ENCODE measurements at regions not wholly inside any gene's neighbourhood (a gene's known extent, or its start where the extent isn't known, plus 50 kb on each side); places are given as distances from the start of the nearest gene placed in this dataset.
"Not testable (repeated sequence)": the region's sequence is repeated elsewhere in the genome, so short reads cannot be mapped to it uniquely, and the experiment has no call there.

DNA sequence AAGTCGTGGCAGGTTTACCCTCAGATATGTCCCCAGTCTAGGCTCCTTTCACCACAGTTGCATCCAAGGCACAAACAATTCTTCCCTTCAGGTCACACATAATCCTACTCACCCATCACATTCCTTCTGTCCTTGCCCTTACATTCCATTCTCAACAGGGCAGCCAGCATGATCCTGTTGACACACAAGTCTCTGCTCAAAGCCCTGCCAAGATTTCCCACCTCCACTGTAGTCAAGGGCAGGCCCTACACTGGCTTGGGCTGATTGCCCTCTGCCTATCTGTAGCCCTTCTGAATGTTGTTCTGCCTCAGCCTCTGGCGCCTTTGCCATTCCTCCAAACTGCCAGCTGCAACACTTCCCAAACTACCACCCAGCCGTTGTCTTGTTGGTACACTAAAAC, 187.9 kb upstream of the AKR1E2 start:
- DNase-seq (ENCODE audit: low read depth, low spot score) = no peak

DNA sequence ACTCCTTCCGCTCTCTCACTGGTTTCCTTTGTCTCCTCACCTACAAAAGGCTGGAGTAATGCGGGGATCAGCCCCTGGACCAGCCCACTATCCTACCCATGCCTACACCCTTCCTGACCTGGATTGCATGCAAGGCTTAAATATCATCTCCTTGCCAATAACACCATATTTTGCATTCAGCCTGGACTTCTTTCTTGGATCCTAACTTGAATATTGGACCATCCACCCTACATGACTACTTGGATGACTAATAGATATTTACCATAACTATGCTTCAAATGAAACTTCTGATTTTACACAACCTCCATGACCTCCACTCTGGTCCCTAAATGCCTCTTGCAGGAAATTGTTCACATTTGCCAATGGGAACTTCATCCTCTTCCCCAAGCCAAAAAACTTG, 188.3 kb upstream of the AKR1E2 start:
- no peak for DNase-seq (ENCODE audit: low read depth, low spot score)

DNA sequence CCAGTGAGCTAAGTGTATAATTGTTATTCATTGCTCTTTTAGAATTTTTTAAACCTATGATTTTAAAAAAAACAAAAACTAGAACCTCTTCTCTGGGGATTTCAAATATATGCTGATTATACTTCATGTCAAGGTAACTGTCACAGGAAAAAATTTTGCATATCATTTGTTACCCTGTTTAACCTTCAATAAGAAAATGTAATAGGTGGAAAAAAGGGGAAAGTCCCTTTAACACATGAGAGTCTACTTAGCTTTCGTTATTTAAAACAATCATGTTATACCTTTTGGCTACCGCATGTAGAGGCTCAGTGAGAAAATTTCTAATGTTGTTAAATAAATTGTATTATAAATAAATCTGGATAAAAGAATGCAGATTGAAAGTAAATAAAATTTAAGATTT, 190.1 kb upstream of the AKR1E2 start:
- DNase-seq (ENCODE audit: low read depth, low spot score) = no peak

DNA sequence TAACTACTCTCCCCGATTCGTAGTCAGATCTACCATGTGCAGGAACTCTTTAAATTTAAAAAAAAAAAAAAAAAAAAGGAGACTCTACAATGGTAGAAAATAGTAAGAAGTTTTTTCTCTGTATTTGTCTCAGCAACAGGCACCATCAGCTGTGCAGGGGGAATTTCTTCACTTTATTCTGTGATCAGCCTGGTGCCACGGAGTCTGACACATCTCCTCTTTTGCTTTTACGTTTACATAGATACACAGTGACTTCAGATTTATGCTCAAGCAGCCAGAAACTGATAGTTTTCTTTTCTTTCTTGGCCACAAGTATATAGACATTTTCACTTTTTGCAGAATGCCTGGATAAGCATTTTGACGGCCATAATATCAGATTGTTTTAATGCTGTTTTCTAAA, 190.6 kb upstream of the AKR1E2 start:
- no peak for DNase-seq (ENCODE audit: low read depth, low spot score)

DNA sequence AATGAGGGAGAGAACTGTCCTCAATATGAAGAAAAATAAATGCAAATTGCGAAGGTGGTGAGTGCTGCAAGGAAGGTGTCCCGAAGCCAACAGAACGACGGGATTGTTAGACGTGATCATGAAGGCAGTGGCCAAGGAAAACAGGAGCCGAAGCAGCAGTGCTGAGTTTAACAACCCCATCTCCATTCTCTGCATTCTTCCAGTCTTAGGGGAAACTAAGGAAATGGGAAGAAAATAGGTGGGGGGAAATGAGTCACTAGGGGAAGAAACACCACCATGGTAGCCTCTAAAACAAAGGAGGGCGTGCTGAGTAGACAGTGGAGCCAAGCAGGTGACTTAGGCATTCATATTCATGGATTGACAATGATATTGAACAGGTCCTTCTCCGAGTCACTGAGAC, 192.2 kb upstream of the AKR1E2 start:
- DNase-seq (ENCODE audit: low read depth, low spot score) = no peak

DNA sequence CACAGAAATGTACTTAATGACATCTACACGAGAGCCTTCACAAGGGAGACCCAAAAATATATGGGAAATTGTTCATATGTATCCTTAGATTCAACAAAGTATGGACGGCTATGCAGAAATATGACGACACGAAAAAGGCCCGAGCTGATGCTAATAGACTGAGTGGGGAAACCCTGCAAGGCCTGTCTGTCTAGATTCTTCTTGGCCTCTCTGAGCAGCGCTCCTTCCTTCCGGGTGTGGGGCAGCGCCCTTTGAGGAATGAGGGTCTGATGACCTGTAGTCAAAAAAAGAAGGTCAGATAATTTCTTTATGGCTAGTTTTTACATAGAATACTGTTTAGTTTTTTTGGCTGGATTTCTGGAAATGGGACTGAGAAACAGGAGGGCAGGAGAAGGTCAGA, 192.8 kb upstream of the AKR1E2 start:
- no peak for DNase-seq (ENCODE audit: low read depth, low spot score)

DNA sequence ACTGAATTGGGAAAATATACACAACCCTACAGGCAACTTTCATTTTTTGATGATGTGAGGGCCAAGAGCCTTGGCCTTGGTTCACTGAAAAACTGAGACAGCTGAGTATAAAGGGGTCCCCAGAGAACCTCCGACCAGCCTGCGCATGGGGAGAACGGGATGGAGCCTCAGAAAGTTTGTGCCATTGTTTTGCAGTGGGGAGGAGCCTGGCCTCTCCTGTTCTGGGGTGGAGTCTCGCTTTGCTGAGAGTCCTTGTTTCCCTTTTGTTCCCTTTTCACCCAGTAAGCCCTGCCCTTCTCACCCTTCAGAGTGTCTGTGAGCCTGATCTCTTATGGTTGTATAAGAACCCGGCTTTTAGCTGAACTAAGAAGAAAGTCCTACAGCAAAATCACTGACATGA, 193.2 kb upstream of the AKR1E2 start:
- DNase-seq (ENCODE audit: low read depth, low spot score) = no peak

DNA sequence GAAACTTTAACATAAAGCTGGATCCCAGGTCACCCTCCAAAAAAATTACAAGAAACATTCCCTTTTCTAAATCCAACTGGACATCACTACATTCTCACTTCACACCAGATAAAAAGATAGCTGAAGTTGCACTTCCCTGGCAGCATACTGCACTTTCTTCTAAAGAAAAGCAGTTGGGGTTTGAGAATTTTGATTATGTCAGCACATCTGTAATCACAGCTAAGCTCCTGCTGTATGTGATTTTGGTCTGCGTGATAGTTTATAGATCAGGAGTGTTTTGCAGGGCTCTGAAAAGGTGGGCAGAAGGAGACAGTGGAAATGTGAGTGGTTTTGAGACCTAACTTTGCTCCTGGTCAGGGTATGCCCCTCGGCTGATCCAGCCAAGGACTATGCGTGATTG, 199.1 kb upstream of the AKR1E2 start:
- DNase-seq (ENCODE audit: low read depth, low spot score) = no peak

DNA sequence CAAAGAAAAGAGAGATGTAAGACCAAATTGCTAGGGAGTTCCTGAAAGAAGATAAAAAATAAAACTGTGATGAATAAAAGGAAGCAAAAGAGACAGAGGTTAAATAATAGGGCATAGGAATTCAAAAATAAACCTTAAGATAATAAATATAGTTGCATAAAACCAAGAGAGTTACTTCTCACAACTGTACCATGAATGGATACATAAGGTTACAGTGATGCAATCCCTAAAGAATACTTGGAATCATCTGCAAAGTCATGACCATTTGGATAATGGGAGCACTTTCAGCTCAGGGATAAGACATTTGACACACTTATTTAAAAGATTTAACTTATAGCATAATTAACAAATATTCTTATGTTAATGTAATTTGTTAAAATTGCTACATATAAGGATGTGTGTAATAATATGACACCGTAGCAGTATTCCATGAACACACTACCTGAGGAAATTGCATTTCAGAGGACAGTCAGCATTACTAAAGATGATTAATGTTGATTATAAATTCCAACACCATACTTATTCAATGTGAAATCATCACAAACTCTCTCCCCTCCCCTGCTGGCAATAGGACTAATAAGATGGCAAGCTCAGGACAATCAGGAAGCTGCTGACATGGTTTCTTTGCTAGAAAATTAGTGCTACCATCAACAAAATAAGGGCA, 202.1 kb upstream of the AKR1E2 start:
- DNase-seq (ENCODE audit: low read depth, low spot score) = no peak

DNA sequence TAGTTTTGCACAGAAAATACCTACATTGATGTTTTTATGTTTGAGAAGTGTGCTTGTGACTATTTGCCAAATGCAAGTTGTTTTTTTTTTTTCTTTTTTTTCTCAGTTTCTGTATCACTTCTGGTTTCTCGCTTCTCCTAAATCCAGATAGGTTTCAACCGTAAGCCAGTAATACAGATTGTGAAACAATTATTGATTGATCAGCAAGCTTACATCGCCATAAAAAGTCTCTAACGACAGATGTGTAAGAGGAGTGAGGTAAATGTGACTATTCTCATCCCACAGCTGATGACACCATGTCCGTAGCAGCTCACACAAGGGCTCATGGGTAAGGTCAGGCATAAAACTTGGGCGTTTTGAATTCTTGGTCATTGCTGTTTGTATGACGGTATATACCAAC, 202.8 kb upstream of the AKR1E2 start:
- DNase-seq (ENCODE audit: low read depth, low spot score) = no peak

DNA sequence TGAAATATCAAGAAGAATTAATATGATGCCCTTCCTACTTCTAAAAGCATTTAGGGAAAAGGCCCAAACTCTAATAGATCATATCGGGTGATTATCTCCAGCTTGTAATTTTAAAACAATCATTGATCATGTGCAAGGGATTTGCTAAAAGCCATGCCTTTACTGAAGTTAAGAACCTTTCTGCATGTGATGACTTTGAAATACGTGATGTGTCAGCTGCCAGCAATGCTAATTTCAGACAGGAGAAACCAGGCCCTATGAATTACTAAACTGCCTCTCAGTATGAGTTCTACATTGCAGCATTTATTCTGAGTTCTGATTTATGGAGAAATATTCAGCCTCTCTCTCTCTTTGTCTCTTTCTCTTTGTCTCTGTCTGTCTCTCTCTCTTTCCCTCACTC, 203.6 kb upstream of the AKR1E2 start:
- DNase-seq (ENCODE audit: low read depth, low spot score) = no peak

DNA sequence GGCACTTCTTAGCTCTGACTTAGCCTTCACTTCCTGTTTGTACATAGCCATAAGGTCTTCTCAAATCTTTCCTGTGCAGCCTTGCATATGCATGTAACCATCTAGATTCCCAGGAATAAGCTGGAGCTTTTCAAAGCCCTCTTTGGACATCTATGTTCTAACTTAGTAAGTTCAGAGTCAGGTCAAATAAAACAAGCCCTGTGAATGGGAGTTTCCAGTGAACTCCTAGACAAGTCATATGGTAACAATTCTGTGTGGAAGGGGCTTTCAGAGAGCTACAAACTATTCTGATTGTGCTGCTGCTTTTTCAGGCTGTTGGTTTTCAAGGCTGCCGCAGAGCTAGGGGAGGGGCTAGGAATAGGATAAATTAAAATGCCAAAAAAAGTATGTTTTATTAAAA, 208.4 kb upstream of the AKR1E2 start:
- no peak for DNase-seq (ENCODE audit: low read depth, low spot score)

DNA sequence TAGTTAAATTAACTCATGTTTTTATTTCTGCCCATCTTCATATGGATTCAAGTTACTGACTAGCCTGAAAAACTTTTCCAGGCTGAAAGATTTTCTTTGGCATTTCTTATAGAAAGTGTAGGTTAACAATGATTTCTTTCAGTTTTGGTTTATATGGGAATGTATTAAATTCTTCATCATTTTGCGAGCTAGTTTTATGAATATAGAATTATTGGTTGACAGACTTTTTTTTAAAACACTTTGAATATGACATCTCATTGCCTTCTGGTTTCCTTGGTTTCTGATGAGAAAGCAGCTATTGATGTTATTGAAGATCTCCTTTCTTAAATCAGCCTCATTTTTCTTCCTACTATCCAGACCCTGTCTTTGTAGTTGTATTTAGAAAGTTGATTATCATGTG, 211.0 kb upstream of the AKR1E2 start:
- DNase-seq (ENCODE audit: low read depth, low spot score) = no peak

DNA sequence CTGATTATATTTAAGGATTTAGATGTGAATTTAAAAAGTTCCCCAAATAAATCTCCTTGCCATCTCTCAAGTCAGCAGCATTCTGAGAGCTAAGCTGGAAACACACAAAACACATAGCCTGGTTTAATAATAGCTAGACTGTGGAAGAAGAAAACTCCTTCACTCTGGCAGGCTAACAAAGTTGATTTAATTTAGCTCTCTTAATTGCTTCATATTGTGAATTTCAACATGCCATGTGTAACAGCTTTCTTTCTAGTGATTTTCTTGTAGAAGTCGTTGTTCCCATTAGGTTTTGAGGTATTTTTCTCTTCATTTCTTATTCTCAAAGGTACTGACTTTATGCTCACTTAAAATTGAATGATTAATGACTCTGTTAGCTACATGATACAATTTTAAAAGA, 216.8 kb upstream of the AKR1E2 start:
- no peak for DNase-seq (ENCODE audit: low read depth, low spot score)

DNA sequence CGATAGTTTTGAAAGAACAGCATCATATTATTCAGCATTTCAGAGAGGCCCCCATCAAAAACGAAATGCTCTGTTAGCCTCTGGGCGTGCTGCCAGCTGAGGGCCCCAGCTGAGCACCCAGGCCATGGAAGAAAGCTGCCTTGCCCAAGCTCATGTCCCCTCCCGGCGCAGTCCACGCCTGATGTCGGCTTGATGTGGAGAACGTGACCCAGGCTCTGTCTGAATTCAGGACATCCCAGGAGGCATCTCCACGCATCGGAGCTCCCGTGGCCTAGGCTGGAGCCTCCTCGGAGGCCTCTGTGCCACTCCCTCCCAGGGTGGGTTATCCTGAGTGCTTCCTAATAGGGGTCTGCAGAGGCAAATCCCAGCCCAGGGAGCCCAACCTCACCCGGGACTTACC, 218.3 kb upstream of the AKR1E2 start:
- no peak for DNase-seq (ENCODE audit: low read depth, low spot score)

DNA sequence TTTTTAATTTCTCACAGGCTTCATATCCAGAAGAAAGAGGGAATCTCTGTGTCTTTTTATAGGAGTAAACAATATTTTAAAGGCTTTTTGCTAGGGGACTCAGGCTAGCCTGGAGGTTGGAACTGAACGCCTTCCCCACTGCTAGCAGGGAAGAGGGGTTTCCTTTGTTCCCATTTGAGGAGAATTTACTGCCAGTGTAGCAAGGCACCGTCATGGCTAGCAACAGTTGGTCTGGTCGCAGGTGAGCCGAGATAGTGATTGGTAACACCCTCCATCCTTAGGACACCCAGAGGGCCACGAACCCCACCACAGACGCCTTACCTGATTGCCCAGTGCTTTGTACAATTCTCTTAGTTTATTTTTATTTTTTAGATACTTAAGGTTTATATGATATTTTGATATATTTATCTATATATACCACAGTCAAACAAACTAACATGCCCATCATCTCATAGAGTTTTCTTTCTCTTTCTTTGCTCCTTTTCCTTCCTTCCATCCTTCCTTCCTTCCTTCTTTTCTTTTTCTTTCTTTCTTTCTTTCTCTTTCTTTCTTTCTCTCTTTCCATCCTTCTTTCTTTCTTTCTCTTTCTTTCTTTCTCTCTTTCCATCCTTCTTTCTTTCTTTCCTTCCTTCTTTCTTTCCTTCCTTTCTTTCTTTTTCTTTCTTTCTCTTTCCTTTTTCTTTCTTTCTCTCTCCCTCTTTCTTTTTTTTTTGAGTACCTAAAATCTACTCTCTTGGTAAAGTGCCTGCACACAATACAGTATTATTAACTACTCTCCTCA, 219.0 kb upstream of the AKR1E2 start:
- DNase-seq (ENCODE audit: low read depth, low spot score) = no peak

DNA sequence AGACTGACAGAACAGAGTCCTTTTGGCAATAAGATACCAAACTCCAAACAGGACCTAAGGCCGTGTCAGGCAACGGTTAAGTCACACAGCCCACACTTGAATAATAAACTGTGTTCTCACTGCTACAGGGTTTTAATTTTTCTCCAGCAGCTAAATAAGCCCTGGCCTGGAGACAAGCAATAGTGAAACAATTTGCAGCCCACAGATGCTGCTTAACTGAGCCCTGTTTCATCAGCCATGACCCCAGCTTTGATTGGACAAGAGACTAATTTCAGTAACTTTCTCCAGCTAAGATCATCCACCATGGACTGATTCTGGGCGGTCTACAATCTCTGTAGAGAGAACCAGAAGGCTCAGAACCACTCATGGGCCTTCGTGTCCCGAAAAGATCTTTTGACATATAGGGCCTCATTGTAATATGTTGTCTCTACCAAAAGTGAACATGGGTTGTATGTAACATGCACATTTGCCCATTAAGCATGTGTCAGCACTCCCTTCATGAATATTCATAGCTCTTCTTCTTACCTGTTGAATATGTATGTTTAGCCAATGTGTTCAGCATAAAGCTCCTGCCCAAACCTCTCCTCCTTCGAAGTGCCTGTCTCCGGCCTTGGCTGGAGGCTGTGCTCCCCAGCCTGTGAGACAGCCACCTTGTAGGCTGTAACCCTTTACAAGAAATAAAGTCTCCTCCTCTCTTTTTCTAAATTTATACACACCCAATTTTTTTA, 223.1 kb upstream of the AKR1E2 start:
- no peak for DNase-seq (ENCODE audit: low read depth, low spot score)

DNA sequence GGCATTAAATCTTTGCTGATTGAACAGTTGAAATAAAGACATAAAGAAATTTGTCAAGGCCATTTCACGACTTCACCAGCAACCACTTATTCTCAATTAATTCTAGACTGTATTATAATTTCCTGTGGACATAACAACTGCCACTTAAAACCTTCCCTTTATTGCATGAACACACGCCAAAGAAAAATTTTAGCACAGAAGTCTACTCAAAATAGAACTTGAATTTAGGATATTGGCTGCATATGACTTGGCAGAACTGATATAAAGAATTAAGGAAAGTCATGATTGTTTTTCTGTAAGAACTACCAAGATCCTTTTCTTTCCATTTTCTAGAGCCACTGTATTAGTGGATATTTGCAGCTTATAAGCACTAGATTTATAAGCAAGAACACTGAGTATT, 226.5 kb upstream of the AKR1E2 start:
- no peak for DNase-seq (ENCODE audit: low read depth, low spot score)

DNA sequence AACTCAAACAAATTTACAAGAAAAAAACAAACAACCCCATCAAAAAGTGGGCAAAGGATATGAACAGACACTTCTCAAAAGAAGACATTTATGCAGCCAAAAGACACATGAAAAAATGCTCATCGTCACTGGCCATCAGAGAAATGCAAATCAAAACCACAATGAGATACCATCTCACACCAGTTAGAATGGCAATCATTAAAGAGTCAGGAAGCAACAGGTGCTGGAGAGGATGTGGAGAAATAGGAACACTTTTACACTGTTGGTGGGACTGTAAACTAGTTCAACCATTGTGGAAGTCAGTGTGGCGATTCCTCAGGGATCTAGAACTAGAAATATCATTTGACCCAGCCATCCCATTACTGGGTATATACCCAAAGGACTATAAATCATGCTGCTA, 228.1 kb upstream of the AKR1E2 start:
- not testable (repeated sequence) for DNase-seq (ENCODE audit: low read depth, low spot score)

DNA sequence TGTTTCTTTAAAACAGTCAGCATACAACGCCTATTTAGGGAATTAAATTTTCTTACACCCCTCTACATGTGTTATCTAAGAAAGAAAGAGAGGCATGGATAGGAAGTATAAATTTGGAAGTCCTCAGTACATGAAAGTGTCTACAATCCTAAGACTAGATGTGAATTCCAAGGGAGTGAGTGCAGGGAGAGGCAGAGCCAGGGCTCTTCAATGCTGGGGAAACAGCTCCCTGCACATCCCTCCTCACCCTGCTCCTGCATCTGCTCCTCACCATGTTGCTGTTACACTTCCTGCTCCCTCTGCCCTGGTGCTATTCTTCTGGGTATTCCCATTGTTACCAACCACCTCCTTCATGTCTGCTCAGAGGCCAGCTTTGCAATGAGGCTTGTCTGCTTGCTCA, 229.1 kb upstream of the AKR1E2 start:
- DNase-seq (ENCODE audit: low read depth, low spot score) = no peak

DNA sequence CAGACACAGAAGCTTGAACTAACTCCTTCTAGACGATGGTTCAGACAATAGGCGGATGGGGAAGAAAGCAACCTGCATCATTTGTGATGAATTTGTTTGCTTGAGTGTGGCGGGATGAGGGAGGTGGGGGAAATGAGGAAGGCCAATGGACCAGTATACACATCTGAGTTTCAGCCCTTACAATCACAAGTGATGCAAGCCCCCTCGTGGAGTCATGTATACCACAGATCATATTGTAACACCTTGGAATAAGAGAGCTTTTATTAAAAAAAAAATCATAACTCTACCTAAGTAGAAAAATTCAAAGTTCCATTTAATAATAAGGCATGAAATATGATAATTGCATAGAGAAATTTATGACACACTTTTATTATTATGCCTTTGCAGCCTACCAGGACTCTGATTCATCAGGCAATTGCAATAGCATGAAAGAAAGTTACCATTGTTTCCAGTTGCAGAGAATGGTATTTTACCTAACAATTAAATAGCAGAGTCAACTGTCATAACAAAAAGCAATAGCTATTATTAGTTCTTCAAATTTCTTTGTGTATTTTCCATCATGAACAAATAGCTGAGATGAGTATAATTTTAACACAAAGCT, 230.2 kb upstream of the AKR1E2 start:
- no peak for DNase-seq (ENCODE audit: low read depth, low spot score)

DNA sequence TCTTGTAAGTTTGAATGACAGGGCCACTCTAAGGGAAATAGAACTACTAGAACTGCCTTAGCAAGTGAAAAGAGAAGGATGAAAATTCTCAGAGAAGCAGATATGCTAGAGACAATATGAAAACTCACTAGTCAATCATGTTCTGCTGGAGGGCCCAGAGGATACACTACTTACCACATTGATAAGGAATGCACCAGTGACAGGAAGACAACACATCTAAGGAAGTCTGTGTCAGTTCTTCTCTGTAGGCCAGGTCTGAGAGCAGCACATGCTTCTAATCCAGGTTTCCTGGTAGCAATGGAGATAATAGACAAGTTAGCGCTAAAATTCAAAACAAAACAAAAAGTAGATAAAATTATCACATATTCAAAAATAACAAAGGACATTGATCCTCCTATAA, 235.2 kb upstream of the AKR1E2 start:
- no peak for DNase-seq (ENCODE audit: low read depth, low spot score)

DNA sequence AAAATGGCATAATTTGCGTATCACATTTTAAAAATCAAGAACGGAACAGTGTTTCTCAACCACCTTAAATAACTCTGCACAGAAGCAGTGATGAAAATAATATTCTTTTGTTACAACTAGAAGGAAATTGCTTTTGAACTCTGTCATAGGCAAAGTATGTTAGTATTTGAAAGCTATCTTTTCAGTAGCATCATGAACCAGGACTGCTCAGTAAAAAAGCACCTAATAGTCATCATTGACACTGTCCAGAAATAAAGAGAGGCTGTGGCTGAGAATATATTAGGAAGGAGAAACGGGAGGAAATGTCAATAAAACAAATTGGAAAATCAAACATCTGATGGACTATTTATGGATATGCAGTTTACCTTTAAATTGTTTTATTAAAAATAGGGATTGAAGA, 237.2 kb upstream of the AKR1E2 start:
- DNase-seq (ENCODE audit: low read depth, low spot score) = no peak

All from activated naive CD8-positive, alpha-beta T cell treated with anti-CD3 and anti-CD28 coated beads, Interleukin-2, amount 50 U/mL, for 16 hours (primary cell).